IMR-90 (cell line): ENCODE measurements at regions not wholly inside any gene's neighbourhood (a gene's known extent, or its start where the extent isn't known, plus 50 kb on each side); places are given as distances from the start of the nearest gene placed in this dataset.

Source experiments
- ATAC-seq: fragments of 200-7000 bp; cut with Tn5 transposase; 2 replicates; pipeline ENCODE4 v1.9.1; 2020; ENCODE audit warnings: low read depth, mild to moderate bottlenecking, moderate library complexity
- BruUV-seq: library from RNA; stranded (reverse); fragments of 400-500 nt; replicated peaks from 2 replicates; lab custom pipeline; 2021; lab: Mats Ljungman, UMichigan
- CTCF ChIA-PET: fragments of 300-600 bp; formaldehyde crosslinking; extraction: SDS; loops from one replicate; lab custom pipeline; 2021; ENCODE audit warnings: antibody characterized with exemption; lab: Yijun Ruan, JAX
- POLR2A ChIA-PET: fragments of 300-600 bp; sonication (Branson Sonifier 250); formaldehyde crosslinking; loops from one replicate; lab custom pipeline; 2022; ENCODE audit warnings: antibody characterized with exemption; ENCODE audit not compliant: unreplicated experiment; lab: Charles Lee
- DNase-seq: peaks from one replicate; pipeline ENCODE4 v3.0.0; 2013
- H2AFZ ChIP-seq: replicated peaks from 2 replicates; pipeline ENCODE3; 2013; ENCODE audit warnings: low read length, mild to moderate bottlenecking; ENCODE audit not compliant: poor library complexity
- H2AK5ac ChIP-seq: 2 replicates; pipeline ENCODE4 v1.6.1; 2013; ENCODE audit warnings: low read depth, low read length, inconsistent platforms
- H2AK9ac ChIP-seq: replicated peaks from 2 replicates; pipeline ENCODE3; 2013; ENCODE audit warnings: mild to moderate bottlenecking, low read depth, low read length, moderate library complexity; ENCODE audit not compliant: poor library complexity
- H2BK120ac ChIP-seq: 2 replicates; pipeline ENCODE4 v1.6.1; 2013; ENCODE audit warnings: low read depth, low read length, inconsistent platforms
- H2BK15ac ChIP-seq: 3 replicates; pipeline ENCODE4 v1.6.1; 2013; ENCODE audit warnings: low read depth, low read length, inconsistent platforms
- H2BK20ac ChIP-seq: 2 replicates; pipeline ENCODE4 v1.6.1; 2013; ENCODE audit warnings: low read depth, mild to moderate bottlenecking, inconsistent platforms, low read length, moderate library complexity
- H2BK5ac ChIP-seq: 2 replicates; pipeline ENCODE4 v1.6.1; 2013; ENCODE audit warnings: mild to moderate bottlenecking, low read depth, low read length, inconsistent platforms; ENCODE audit not compliant: poor library complexity, severe bottlenecking
- H3K14ac ChIP-seq: replicated peaks from 2 replicates; pipeline ENCODE4 v1.6.1; 2013; ENCODE audit warnings: low read depth, low read length, inconsistent platforms
- H3K18ac ChIP-seq: 2 replicates; pipeline ENCODE4 v1.6.1; 2013; ENCODE audit warnings: low read depth, low read length, control low read depth
- H3K23ac ChIP-seq: 2 replicates; pipeline ENCODE4 v1.6.1; 2013; ENCODE audit warnings: low read depth, low read length, inconsistent platforms
- H3K27ac ChIP-seq: 2 replicates; pipeline ENCODE4 v1.5.1; 2013; ENCODE audit warnings: mild to moderate bottlenecking, control low read depth, low read length; ENCODE audit not compliant: insufficient read depth
- H3K27me3 ChIP-seq: 2 replicates; pipeline ENCODE4 v1.6.1; 2013; ENCODE audit warnings: low read length; ENCODE audit not compliant: control insufficient read depth, insufficient read depth
- H3K36me3 ChIP-seq: 2 replicates; pipeline ENCODE4 v1.6.1; 2013; ENCODE audit warnings: low read length, mixed read lengths; ENCODE audit not compliant: control insufficient read depth, insufficient read depth
- H3K4ac ChIP-seq: 2 replicates; pipeline ENCODE4 v1.6.1; 2013; ENCODE audit warnings: low read depth, low read length, inconsistent platforms
- H3K4me1 ChIP-seq: 2 replicates; pipeline ENCODE4 v1.6.1; 2013; ENCODE audit warnings: low read length, mixed read lengths; ENCODE audit not compliant: control insufficient read depth, insufficient read depth
- H3K4me2 ChIP-seq: 2 replicates; pipeline ENCODE4 v1.6.1; 2013; ENCODE audit warnings: low read depth, mild to moderate bottlenecking, control low read depth, low read length, moderate library complexity
- H3K4me3 ChIP-seq: 2 replicates; pipeline ENCODE4 v1.5.1; 2013; ENCODE audit warnings: low read depth, mild to moderate bottlenecking, control low read depth, low read length, moderate library complexity; ENCODE audit not compliant: insufficient read depth
- H3K56ac ChIP-seq: 2 replicates; pipeline ENCODE4 v1.6.1; 2013; ENCODE audit warnings: low read length, inconsistent platforms; ENCODE audit not compliant: insufficient read depth; ENCODE audit errors: extremely low read depth
- H3K79me1 ChIP-seq, 2 experiments: 2 replicates each; pipeline ENCODE4 v1.6.1; 2013; ENCODE audit warnings: low read length in 2 of 2, inconsistent platforms in 1 of 2, low read depth in 1 of 2
- H3K9ac ChIP-seq: 2 replicates; pipeline ENCODE4 v1.6.1; 2013; ENCODE audit warnings: low read depth, low read length, control low read depth
- H3K9me1 ChIP-seq: 2 replicates; pipeline ENCODE4 v1.6.1; 2013; ENCODE audit warnings: low read length, inconsistent platforms; ENCODE audit not compliant: insufficient read depth
- H3K9me3 ChIP-seq: 2 replicates; pipeline ENCODE4 v1.6.1; 2013; ENCODE audit warnings: low read length; ENCODE audit not compliant: control insufficient read depth, insufficient read depth
- H4K20me1 ChIP-seq: 2 replicates; pipeline ENCODE4 v1.6.1; 2013; ENCODE audit warnings: low read length, inconsistent platforms; ENCODE audit not compliant: insufficient read depth
- H4K5ac ChIP-seq: 2 replicates; pipeline ENCODE4 v1.6.1; 2013; ENCODE audit warnings: mild to moderate bottlenecking, low read depth, low read length, control low read depth
- H4K8ac ChIP-seq, 2 experiments: 2 replicates each; pipeline ENCODE4 v1.6.1; 2013; ENCODE audit warnings: low read depth in 2 of 2, low read length in 2 of 2, control low read depth in 1 of 2, inconsistent platforms in 1 of 2
- H4K91ac ChIP-seq: 2 replicates; pipeline ENCODE4 v1.6.1; 2013; ENCODE audit warnings: low read depth, low read length, inconsistent platforms; ENCODE audit not compliant: insufficient read depth
- BHLHE40 ChIP-seq: fragments of 150-350 bp; IDR thresholded peaks from 2 replicates; pipeline ENCODE4 v1.6.1; 2016; ENCODE audit warnings: mild to moderate bottlenecking, low read depth, low read length
- MAFK ChIP-seq: IDR thresholded peaks from 2 replicates; pipeline ENCODE4 v1.6.1; 2012; ENCODE audit warnings: low read depth, low read length, improper control_type of control experiment
- MAZ ChIP-seq: IDR thresholded peaks from 2 replicates; pipeline ENCODE4 v1.6.1; 2012; ENCODE audit warnings: low read depth, mild to moderate bottlenecking, low read length, improper control_type of control experiment, moderate library complexity, borderline replicate concordance
- MXI1 ChIP-seq: IDR thresholded peaks from 2 replicates; pipeline ENCODE4 v1.6.1; 2012; ENCODE audit warnings: low read depth, mild to moderate bottlenecking, low read length, moderate library complexity, borderline replicate concordance
- NFE2L2 ChIP-seq: fragments of 150-350 bp; IDR thresholded peaks from 2 replicates; pipeline ENCODE4 v1.6.1; 2016; ENCODE audit warnings: low read depth, mild to moderate bottlenecking, low read length
- POLR2A ChIP-seq: IDR thresholded peaks from 2 replicates; pipeline ENCODE4 v1.6.1; 2012; ENCODE audit warnings: mild to moderate bottlenecking, low read depth, low read length
- RAD21 ChIP-seq: IDR thresholded peaks from 2 replicates; pipeline ENCODE4 v1.6.1; 2012; ENCODE audit warnings: low read length, improper control_type of control experiment
- RCOR1 ChIP-seq: IDR thresholded peaks from 2 replicates; pipeline ENCODE4 v1.6.1; 2012; ENCODE audit warnings: mild to moderate bottlenecking, low read length, improper control_type of control experiment; ENCODE audit not compliant: insufficient replicate concordance
- WGBS, 2 experiments: methylation state at CpG; one replicate each; pipeline versions ENCODE4 v1.1.5 to v1.1.7; 2013; ENCODE audit warnings: missing lambda C conversion rate in 2 of 2; ENCODE audit not compliant: insufficient read length in 1 of 2; ENCODE audit errors: extremely low coverage in 2 of 2; 5-methylcytosine and 5-hydroxymethylcytosine counted together
- dilution Hi-C: fragments of 300-500 bp; cut with HindIII; formaldehyde crosslinking; loops from one replicate; pipeline ENCODE4 v1.14.3; 2018; ENCODE audit warnings: low sequenced_read_pairs; ENCODE audit not compliant: unreplicated experiment
- in situ Hi-C: fragments of 300-500 bp; cut with MboI; formaldehyde crosslinking; loops from 3 replicates; pipeline ENCODE4 v1.14.3; 2019; ENCODE audit warnings: low sequenced_read_pairs, inconsistent platforms, mixed read lengths
- intact Hi-C: fragments of 100-400 bp; cut with micrococcal nuclease; formaldehyde crosslinking; loops from 2 replicates; pipeline ENCODE4 v1.10.0; 2022
- TF ChIP-seq, protein P1 (sequence below): conservative IDR thresholded peaks from 2 replicates; pipeline ENCODE4 v1.5.1; 2012; ENCODE audit warnings: mild to moderate bottlenecking, low read depth, low read length, improper control_type of control experiment
- TF ChIP-seq, protein P2 (sequence below): fragments of 150-350 bp; IDR thresholded peaks from 2 replicates; pipeline ENCODE4 v1.6.1; 2017; ENCODE audit warnings: mild to moderate bottlenecking, antibody characterized with exemption, low read length, low read depth
- TF ChIP-seq, protein P3 (sequence below): fragments of 150-350 bp; IDR thresholded peaks from 2 replicates; pipeline ENCODE4 v1.6.1; 2016; ENCODE audit warnings: low read depth, mild to moderate bottlenecking, low read length, moderate library complexity, borderline replicate concordance

DNA sequence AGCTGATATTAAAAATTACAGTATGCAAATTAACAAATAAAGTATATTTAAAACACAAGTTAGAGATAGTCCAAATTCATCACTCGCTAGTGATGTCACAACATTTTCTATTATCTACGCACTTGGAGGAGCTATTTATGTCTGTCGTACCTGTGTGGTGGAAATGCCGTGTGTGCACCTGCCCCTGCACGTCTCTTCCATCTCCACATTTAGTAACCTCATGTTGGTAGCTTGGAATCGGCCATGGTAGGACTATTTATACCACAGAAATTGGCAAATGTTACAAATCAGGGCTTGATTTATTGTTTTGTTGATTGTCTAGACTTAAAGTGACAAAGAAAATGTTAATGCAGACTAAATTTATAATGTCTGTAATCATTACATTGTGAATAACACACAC, 62.6 kb upstream of the NTF3 start:
- Histone ChIP-seq H2BK120ac (no peak overlapping the region), H3K9me1 (no peaks in the 10 kb centered on the region), H3K27me3 (peaks cover 12% of the 10 kb centered on the region), H4K91ac (no peak overlapping the region), H4K5ac (no peak overlapping the region), H4K8ac (no peak overlapping the region), H3K4me3 (no peak overlapping the region), H3K23ac (no peak overlapping the region), H3K4me2 (no peak overlapping the region), H3K4me1 (no peaks in the 10 kb centered on the region), H2AFZ (no peak overlapping the region), H2AK9ac (no peak overlapping the region), H2BK15ac (no peak overlapping the region), H3K4ac (no peak overlapping the region), H3K14ac (no peak overlapping the region), H4K20me1 (no peaks in the 10 kb centered on the region), H3K9me3 (no peaks in the 10 kb centered on the region), H2BK5ac (no peak overlapping the region), H3K18ac (no peak overlapping the region), H3K56ac (no peak overlapping the region), H2AK5ac (no peak overlapping the region), H3K79me1 (no peaks in the 10 kb centered on the region), H3K36me3 (no peaks in the 10 kb centered on the region), H2BK20ac (no peak overlapping the region), H3K9ac (no peak overlapping the region), H3K27ac (no peak overlapping the region)
- intact Hi-C loops (no loop called here), in situ Hi-C loops (no loop called here), dilution Hi-C loops (no loop called here)
- POLR2A ChIA-PET: no interaction called here
- TF ChIP-seq RCOR1: no peak
- TF ChIP-seq, protein P1, sequence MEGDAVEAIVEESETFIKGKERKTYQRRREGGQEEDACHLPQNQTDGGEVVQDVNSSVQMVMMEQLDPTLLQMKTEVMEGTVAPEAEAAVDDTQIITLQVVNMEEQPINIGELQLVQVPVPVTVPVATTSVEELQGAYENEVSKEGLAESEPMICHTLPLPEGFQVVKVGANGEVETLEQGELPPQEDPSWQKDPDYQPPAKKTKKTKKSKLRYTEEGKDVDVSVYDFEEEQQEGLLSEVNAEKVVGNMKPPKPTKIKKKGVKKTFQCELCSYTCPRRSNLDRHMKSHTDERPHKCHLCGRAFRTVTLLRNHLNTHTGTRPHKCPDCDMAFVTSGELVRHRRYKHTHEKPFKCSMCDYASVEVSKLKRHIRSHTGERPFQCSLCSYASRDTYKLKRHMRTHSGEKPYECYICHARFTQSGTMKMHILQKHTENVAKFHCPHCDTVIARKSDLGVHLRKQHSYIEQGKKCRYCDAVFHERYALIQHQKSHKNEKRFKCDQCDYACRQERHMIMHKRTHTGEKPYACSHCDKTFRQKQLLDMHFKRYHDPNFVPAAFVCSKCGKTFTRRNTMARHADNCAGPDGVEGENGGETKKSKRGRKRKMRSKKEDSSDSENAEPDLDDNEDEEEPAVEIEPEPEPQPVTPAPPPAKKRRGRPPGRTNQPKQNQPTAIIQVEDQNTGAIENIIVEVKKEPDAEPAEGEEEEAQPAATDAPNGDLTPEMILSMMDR: no peak
- TF ChIP-seq, protein P2, sequence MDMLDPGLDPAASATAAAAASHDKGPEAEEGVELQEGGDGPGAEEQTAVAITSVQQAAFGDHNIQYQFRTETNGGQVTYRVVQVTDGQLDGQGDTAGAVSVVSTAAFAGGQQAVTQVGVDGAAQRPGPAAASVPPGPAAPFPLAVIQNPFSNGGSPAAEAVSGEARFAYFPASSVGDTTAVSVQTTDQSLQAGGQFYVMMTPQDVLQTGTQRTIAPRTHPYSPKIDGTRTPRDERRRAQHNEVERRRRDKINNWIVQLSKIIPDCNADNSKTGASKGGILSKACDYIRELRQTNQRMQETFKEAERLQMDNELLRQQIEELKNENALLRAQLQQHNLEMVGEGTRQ: no peak
- TF ChIP-seq POLR2A: no peak
- TF ChIP-seq BHLHE40: no peak
- no peak for TF ChIP-seq MXI1
- TF ChIP-seq NFE2L2: no peak
- TF ChIP-seq, protein P3, sequence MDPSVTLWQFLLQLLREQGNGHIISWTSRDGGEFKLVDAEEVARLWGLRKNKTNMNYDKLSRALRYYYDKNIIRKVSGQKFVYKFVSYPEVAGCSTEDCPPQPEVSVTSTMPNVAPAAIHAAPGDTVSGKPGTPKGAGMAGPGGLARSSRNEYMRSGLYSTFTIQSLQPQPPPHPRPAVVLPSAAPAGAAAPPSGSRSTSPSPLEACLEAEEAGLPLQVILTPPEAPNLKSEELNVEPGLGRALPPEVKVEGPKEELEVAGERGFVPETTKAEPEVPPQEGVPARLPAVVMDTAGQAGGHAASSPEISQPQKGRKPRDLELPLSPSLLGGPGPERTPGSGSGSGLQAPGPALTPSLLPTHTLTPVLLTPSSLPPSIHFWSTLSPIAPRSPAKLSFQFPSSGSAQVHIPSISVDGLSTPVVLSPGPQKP: no peak
- no peak for TF ChIP-seq RAD21
- no peak for TF ChIP-seq MAFK
- no peak for TF ChIP-seq MAZ
- WGBS, 2 experiments: no CpG with 5 or more reads among the region's 6 CpGs
- ATAC-seq (no peak), DNase-seq (no peak)
- no TSS peak for BruUV-seq
- CTCF ChIA-PET: no interaction called here
